NCI-H2196 (cell line): ENCODE measurements at regions not wholly inside any gene's neighbourhood (a gene's known extent, or its start where the extent isn't known, plus 50 kb on each side); places are given as distances from the start of the nearest gene placed in this dataset.

ENCODE experiments used
- DNase-seq: peaks from one replicate; lab custom pipeline; 2025; ENCODE audit not compliant: unreplicated experiment; lab: John Stamatoyannopoulos, UW

GRCh38 chr17:79478841-79479240 lies 132.0 kb downstream of the RBFOX3 start:
- DNase-seq = no peak

GRCh38 chr17:79478051-79478461 lies 132.8 kb downstream of the RBFOX3 start:
- DNase-seq = no peak

- no peak for DNase-seq
Measured at GRCh38 chr17:79476074-79476652, 134.7 kb downstream of the RBFOX3 start.

GRCh38 chr17:79473876-79474440 lies 136.9 kb downstream of the RBFOX3 start:
- no peak for DNase-seq

GRCh38 chr17:79473111-79473875 lies 137.6 kb downstream of the RBFOX3 start:
- no peak for DNase-seq

- no peak for DNase-seq
Measured at GRCh38 chr17:79470754-79471153, 140.1 kb downstream of the RBFOX3 start.

- no peak for DNase-seq
Measured at GRCh38 chr17:79469646-79470045, 141.2 kb downstream of the RBFOX3 start.

GRCh38 chr17:79468183-79468944 lies 142.5 kb downstream of the RBFOX3 start:
- DNase-seq = no peak

GRCh38 chr17:79466562-79467350 lies 144.1 kb downstream of the RBFOX3 start:
- no peak for DNase-seq

- no peak for DNase-seq
Measured at GRCh38 chr17:79465681-79466025, 145.2 kb downstream of the RBFOX3 start.

- no peak for DNase-seq
Measured at GRCh38 chr17:79465011-79465680, 145.7 kb downstream of the RBFOX3 start.

GRCh38 chr17:79464318-79465010 lies 146.4 kb downstream of the RBFOX3 start:
- DNase-seq = no peak

- DNase-seq = no peak
Measured at GRCh38 chr17:79463421-79464317, 147.2 kb downstream of the RBFOX3 start.

- no peak for DNase-seq
Measured at GRCh38 chr17:79461041-79461440, 149.8 kb downstream of the RBFOX3 start.

- no peak for DNase-seq
Measured at GRCh38 chr17:79459846-79460245, 151.0 kb downstream of the RBFOX3 start.

GRCh38 chr17:79459003-79459655 lies 151.7 kb downstream of the RBFOX3 start:
- DNase-seq = no peak

GRCh38 chr17:79458356-79458755 lies 152.5 kb downstream of the RBFOX3 start:
- no peak for DNase-seq

GRCh38 chr17:79457889-79458288 lies 153.0 kb downstream of the RBFOX3 start:
- DNase-seq = no peak
